DOHH2 (cell line): ENCODE measurements at regions not wholly inside any gene's neighbourhood (a gene's known extent, or its start where the extent isn't known, plus 50 kb on each side); places are given as distances from the start of the nearest gene placed in this dataset.

Experiments used
- H3F3A ChIP-seq: fragments of 200-600 bp; sonication (generic), shearing (Covaris generic); 2 replicates; pipeline ENCODE4 v1.6.0; 2016; ENCODE audit warnings: antibody characterized with exemption, mild to moderate bottlenecking; ENCODE audit not compliant: control insufficient read depth, insufficient read depth
- H3K27ac ChIP-seq: fragments of 200-600 bp; sonication (generic); 2 replicates; pipeline ENCODE4 v1.5.1; 2014; ENCODE audit warnings: low read depth, mild to moderate bottlenecking, low read length, moderate library complexity
- H3K27me3 ChIP-seq: fragments of 200-600 bp; sonication (generic); 2 replicates; pipeline ENCODE4 v1.6.1; 2014; ENCODE audit warnings: mild to moderate bottlenecking, low read length, mixed read lengths; ENCODE audit not compliant: control insufficient read depth
- H3K36me3 ChIP-seq: fragments of 200-600 bp; sonication (generic); 2 replicates; pipeline ENCODE4 v1.6.1; 2014; ENCODE audit warnings: mild to moderate bottlenecking, low read length, moderate library complexity, mixed read lengths; ENCODE audit not compliant: control insufficient read depth
- H3K4me1 ChIP-seq: fragments of 200-600 bp; sonication (generic); 2 replicates; pipeline ENCODE4 v1.6.1; 2014; ENCODE audit warnings: mild to moderate bottlenecking, low read length, mixed read lengths; ENCODE audit not compliant: control insufficient read depth
- H3K4me2 ChIP-seq: fragments of 200-600 bp; sonication (generic); 2 replicates; pipeline ENCODE4 v1.6.0; 2014; ENCODE audit warnings: mild to moderate bottlenecking, low read length, moderate library complexity
- H3K4me3 ChIP-seq: fragments of 200-600 bp; sonication (generic); 2 replicates; pipeline ENCODE4 v1.5.1; 2014; ENCODE audit warnings: mild to moderate bottlenecking, low read length, mixed read lengths
- H3K79me2 ChIP-seq: fragments of 200-600 bp; sonication (generic); 2 replicates; pipeline ENCODE4 v1.6.1; 2014; ENCODE audit warnings: mild to moderate bottlenecking, low read length, mixed read lengths; ENCODE audit not compliant: control insufficient read depth
- H3K9me2 ChIP-seq: fragments of 200-600 bp; sonication (generic); replicated peaks from 2 replicates; pipeline ENCODE4 v1.6.1; 2014; ENCODE audit warnings: mild to moderate bottlenecking, low read length, mixed read lengths; ENCODE audit not compliant: control insufficient read depth
- H3K9me3 ChIP-seq: fragments of 200-600 bp; sonication (generic); 2 replicates; pipeline ENCODE4 v1.6.1; 2014; ENCODE audit warnings: antibody characterized with exemption, low read length, mixed read lengths; ENCODE audit not compliant: control insufficient read depth, insufficient read depth
- H4K20me1 ChIP-seq: fragments of 200-600 bp; sonication (generic); 2 replicates; pipeline ENCODE4 v1.6.0; 2014; ENCODE audit warnings: low read depth, mild to moderate bottlenecking, antibody characterized with exemption, low read length, moderate library complexity; ENCODE audit not compliant: control insufficient read depth, insufficient read depth
- EZH2phosphoT487 ChIP-seq: fragments of 200-600 bp; sonication (generic); IDR thresholded peaks from 2 replicates; pipeline ENCODE4 v1.6.1; 2017; ENCODE audit warnings: borderline replicate concordance, mild to moderate bottlenecking, antibody characterized with exemption, low read length, moderate library complexity, mixed read lengths
- TF ChIP-seq, protein P1 (sequence below): fragments of 200-600 bp; sonication (generic); IDR thresholded peaks from one replicate; pipeline ENCODE4 v1.5.1; 2014; ENCODE audit warnings: antibody characterized with exemption, mild to moderate bottlenecking, low read depth, low read length; ENCODE audit not compliant: poor library complexity, severe bottlenecking

- no peak overlapping the region for H3K4me3 ChIP-seq
- no peak for TF ChIP-seq EZH2phosphoT487
- TF ChIP-seq, protein P1, sequence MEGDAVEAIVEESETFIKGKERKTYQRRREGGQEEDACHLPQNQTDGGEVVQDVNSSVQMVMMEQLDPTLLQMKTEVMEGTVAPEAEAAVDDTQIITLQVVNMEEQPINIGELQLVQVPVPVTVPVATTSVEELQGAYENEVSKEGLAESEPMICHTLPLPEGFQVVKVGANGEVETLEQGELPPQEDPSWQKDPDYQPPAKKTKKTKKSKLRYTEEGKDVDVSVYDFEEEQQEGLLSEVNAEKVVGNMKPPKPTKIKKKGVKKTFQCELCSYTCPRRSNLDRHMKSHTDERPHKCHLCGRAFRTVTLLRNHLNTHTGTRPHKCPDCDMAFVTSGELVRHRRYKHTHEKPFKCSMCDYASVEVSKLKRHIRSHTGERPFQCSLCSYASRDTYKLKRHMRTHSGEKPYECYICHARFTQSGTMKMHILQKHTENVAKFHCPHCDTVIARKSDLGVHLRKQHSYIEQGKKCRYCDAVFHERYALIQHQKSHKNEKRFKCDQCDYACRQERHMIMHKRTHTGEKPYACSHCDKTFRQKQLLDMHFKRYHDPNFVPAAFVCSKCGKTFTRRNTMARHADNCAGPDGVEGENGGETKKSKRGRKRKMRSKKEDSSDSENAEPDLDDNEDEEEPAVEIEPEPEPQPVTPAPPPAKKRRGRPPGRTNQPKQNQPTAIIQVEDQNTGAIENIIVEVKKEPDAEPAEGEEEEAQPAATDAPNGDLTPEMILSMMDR, result no peak
- no peaks in the 10 kb centered on the region for H3K9me3 ChIP-seq
- no peaks in the 10 kb centered on the region for H3F3A ChIP-seq
- H3K27me3 ChIP-seq, result no peaks in the 10 kb centered on the region
- no peaks in the 10 kb centered on the region for H3K79me2 ChIP-seq
- H3K27ac ChIP-seq, result no peak overlapping the region
- no peaks in the 10 kb centered on the region for H3K4me1 ChIP-seq
- no peaks in the 10 kb centered on the region for H3K9me2 ChIP-seq
- H3K36me3 ChIP-seq, result no peaks in the 10 kb centered on the region
- H3K4me2 ChIP-seq, result no peak overlapping the region
- H4K20me1 ChIP-seq, result no peaks in the 10 kb centered on the region
Measured at GRCh38 chr5:39560726-39561125, 135.9 kb upstream of the DAB2 start.

DNA sequence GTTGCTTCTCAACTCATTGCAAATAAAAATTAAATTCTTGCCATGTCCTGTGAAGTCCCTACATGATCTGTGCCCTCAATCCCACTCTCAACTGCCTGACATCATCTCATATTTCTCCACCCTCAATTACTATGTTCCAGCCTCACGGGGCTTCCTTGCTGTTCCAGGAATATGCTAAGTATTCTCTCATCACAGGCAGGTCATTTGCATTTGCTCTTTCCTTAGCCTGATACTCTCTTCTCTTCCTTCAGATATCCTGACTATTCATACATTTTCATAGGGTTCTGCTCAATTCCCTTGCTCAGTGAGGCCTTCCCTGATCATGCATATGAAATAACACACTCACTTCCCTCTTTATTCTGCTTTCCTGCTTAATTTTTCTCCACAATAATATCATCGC, 135.1 kb upstream of the DAB2 start:
- no peaks in the 10 kb centered on the region for H3K36me3 ChIP-seq
- no peaks in the 10 kb centered on the region for H4K20me1 ChIP-seq
- H3K4me2 ChIP-seq, result no peak overlapping the region
- H3K79me2 ChIP-seq, result no peaks in the 10 kb centered on the region
- no peak overlapping the region for H3K4me3 ChIP-seq
- no peaks in the 10 kb centered on the region for H3K27me3 ChIP-seq
- TF ChIP-seq EZH2phosphoT487, result no peak
- TF ChIP-seq, protein P1, result no peak
- no peak overlapping the region for H3K27ac ChIP-seq
- no peaks in the 10 kb centered on the region for H3K4me1 ChIP-seq
- H3F3A ChIP-seq, result no peaks in the 10 kb centered on the region
- H3K9me3 ChIP-seq, result no peaks in the 10 kb centered on the region
- no peaks in the 10 kb centered on the region for H3K9me2 ChIP-seq

DNA sequence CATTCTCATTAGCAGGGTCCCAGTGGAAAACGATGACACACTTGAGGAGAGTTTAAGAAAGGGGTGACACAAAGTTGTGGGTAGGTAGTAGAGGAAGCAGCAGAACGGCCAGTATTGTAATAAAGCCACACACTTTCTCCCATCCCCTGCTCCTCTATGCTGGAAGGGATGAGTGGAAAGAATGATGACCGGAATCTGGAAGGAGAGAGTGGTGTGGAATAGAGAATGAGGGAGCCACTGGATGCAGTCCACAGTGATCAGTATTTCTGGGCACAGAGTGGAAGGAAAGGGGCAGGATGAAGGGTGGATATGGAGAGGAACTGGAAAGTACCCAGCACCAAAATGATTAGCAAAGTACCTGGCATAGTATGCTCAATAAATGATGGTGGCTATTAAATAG, 133.8 kb upstream of the DAB2 start:
- TF ChIP-seq EZH2phosphoT487, result no peak
- TF ChIP-seq, protein P1, result no peak
- no peak overlapping the region for H3K27ac ChIP-seq

GRCh38 chr5:39555788-39556187, 131.0 kb upstream of the DAB2 start:
- no peaks in the 10 kb centered on the region for H4K20me1 ChIP-seq
- no peak for TF ChIP-seq EZH2phosphoT487
- TF ChIP-seq, protein P1, result no peak
- no peaks in the 10 kb centered on the region for H3F3A ChIP-seq
- H3K27ac ChIP-seq, result no peak overlapping the region
- H3K9me3 ChIP-seq, result no peaks in the 10 kb centered on the region
- no peaks in the 10 kb centered on the region for H3K27me3 ChIP-seq
- no peaks in the 10 kb centered on the region for H3K9me2 ChIP-seq
- no peaks in the 10 kb centered on the region for H3K4me1 ChIP-seq
- H3K4me3 ChIP-seq, result no peak overlapping the region
- H3K4me2 ChIP-seq, result no peak overlapping the region
- H3K36me3 ChIP-seq, result no peaks in the 10 kb centered on the region
- no peaks in the 10 kb centered on the region for H3K79me2 ChIP-seq

More for the DNA sequence above, 133.8 kb upstream of the DAB2 start:
- Histone ChIP-seq H3K4me1 (no peaks in the 10 kb centered on the region), H3K27me3 (no peaks in the 10 kb centered on the region), H3K9me3 (no peaks in the 10 kb centered on the region), H3K36me3 (no peaks in the 10 kb centered on the region), H3K4me3 (no peak overlapping the region), H3F3A (no peaks in the 10 kb centered on the region), H3K79me2 (no peaks in the 10 kb centered on the region), H4K20me1 (no peaks in the 10 kb centered on the region), H3K9me2 (no peaks in the 10 kb centered on the region), H3K4me2 (no peak overlapping the region)
